Panc1 (cell line): ENCODE measurements at regions not wholly inside any gene's neighbourhood (a gene's known extent, or its start where the extent isn't known, plus 50 kb on each side); places are given as distances from the start of the nearest gene placed in this dataset.

ENCODE experiments used
- CTCF ChIP-seq: fragments of 450-650 bp; IDR thresholded peaks from 2 replicates; pipeline ENCODE4 v1.5.1; 2017; ENCODE audit warnings: mild to moderate bottlenecking
- POLR2AphosphoS5 ChIP-seq: IDR thresholded peaks from 2 replicates; pipeline ENCODE4 v1.6.1; 2012; ENCODE audit warnings: mild to moderate bottlenecking, low read depth, low read length, moderate library complexity

DNA sequence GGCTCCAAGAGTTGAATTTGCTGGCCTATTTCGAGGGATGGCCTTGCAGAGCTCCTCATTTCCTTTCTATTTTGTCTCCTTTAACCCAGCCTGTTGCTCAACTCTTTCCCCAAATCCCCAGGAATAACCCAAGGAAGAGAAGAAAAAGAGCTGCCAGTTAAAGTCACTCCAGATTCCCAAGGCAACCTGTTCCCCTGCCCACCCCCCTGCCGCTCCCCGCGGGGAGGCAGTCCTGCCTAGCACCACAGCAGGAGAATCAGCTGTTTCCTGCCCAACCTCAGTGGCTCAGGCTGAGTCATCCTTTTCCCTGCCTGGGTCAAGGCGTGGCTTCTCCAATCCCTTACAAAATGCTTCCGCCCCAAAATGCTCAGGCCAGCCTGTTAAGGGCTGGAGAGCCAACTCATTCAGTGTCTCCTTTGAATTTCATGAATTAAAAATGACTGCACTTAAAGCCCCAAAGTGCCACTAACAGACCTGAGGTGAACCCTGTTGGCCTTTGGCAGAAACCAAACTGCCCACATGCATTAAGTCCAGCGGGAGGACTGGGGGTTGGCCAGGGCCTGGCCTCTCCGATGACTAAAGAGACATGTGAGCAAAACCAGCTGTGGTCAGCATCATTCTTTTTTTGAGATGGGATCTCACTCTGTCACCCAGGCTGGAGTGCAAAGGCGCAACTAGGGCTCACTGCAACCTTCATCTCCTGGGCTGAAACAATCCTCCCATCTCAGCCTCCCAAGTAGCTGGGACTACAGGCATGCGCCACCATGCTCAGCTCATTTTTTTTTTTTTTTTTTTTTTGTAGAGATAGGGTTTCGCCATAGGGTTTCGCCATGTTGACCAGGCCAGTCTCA is 83.2 kb upstream of the KIF5B start:
- TF ChIP-seq CTCF: no peak
- no peak for TF ChIP-seq POLR2AphosphoS5
